SK-N-SH treated with all-trans-retinoic acid at 6 μM for 48 hours (cell line): ENCODE measurements at regions not wholly inside any gene's neighbourhood (a gene's known extent, or its start where the extent isn't known, plus 50 kb on each side); places are given as distances from the start of the nearest gene placed in this dataset.

Experiments
- ARNTL ChIP-seq: fragments of 450-650 bp; formaldehyde crosslinking; IDR thresholded peaks from 2 replicates; pipeline ENCODE4 v1.5.0; 2020; ENCODE audit warnings: low read depth, mild to moderate bottlenecking, moderate library complexity, borderline replicate concordance
- BACH2 ChIP-seq: fragments of 250-450 bp; sonication (Bioruptor Pico); IDR thresholded peaks from 2 replicates; pipeline ENCODE4 v1.9.0; 2021; ENCODE audit warnings: mild to moderate bottlenecking, borderline replicate concordance
- CSRNP3 ChIP-seq: fragments of 250-450 bp; sonication (Bioruptor Pico); IDR thresholded peaks from 2 replicates; pipeline ENCODE4 v1.5.1; 2021; ENCODE audit warnings: mild to moderate bottlenecking, moderate library complexity
- POU6F1 ChIP-seq: fragments of 250-450 bp; sonication (Bioruptor Pico); IDR thresholded peaks from 2 replicates; pipeline ENCODE4 v1.8.0; 2021; ENCODE audit warnings: low read depth, mild to moderate bottlenecking, moderate library complexity, borderline replicate concordance
- ZFP30 ChIP-seq: fragments of 450-650 bp; formaldehyde crosslinking; IDR thresholded peaks from 2 replicates; pipeline ENCODE4 v1.5.0; 2022; ENCODE audit warnings: mild to moderate bottlenecking, moderate library complexity
- ZNF8 ChIP-seq: fragments of 450-650 bp; formaldehyde crosslinking; IDR thresholded peaks from 2 replicates; pipeline ENCODE4 v1.5.0; 2020; ENCODE audit warnings: mild to moderate bottlenecking, moderate library complexity

- TF ChIP-seq POU6F1 (CRISPR knock-in tag) (no peak), ZFP30 (CRISPR knock-in tag) (no peak), ARNTL (CRISPR knock-in tag) (no peak), BACH2 (CRISPR knock-in tag) (no peak), ZNF8 (CRISPR knock-in tag) (no peak), CSRNP3 (CRISPR knock-in tag) (no peak)
Observed at GRCh38 chr15:38053776-38054175, 119.3 kb downstream of the TMCO5A start.
